Ovary (tissue), 3 donors: ENCODE measurements at regions not wholly inside any gene's neighbourhood (a gene's known extent, or its start where the extent isn't known, plus 50 kb on each side); places are given as distances from the start of the nearest gene placed in this dataset.

ENCODE experiments used
- CTCF ChIP-seq, 3 donors: fragments of 450-650 bp in 2 of 3; fragments of 200-600 bp in 1 of 3; IDR thresholded peaks; one replicate each; pipeline versions ENCODE4 v1.5.1 to v1.8.0; 2016 to 2022; ENCODE audit warnings: antibody characterized with exemption in 3 of 3, mild to moderate bottlenecking in 1 of 3
- EP300 ChIP-seq: sonication (generic); formaldehyde crosslinking; IDR thresholded peaks from one replicate; pipeline ENCODE4 v1.6.1; 2017; ENCODE audit warnings: antibody characterized with exemption
- POLR2A ChIP-seq: fragments of 450-650 bp; IDR thresholded peaks from one replicate; pipeline ENCODE4 v1.6.1; 2017; ENCODE audit warnings: antibody characterized with exemption, mild to moderate bottlenecking, moderate library complexity
- donor health status: DM: no; HTN: no; CAD: no.

- TF ChIP-seq CTCF (IDR thresholded peaks at IDR 0.05), result no peak
- TF ChIP-seq POLR2A, result no peak
- no peak for TF ChIP-seq EP300
Observed at GRCh38 chr1:229972600-229973296, 94.3 kb upstream of the GALNT2 start.
